Stimulated activated CD4-positive, alpha-beta T cell treated with anti-CD3 and anti-CD28 coated beads, Interleukin-12 subunit alpha, Interleukin-12 subunit beta, amount 100 ng/mL, for 24 hours (primary cell): ENCODE measurements at regions not wholly inside any gene's neighbourhood (a gene's known extent, or its start where the extent isn't known, plus 50 kb on each side); places are given as distances from the start of the nearest gene placed in this dataset.

Experiments used
- DNase-seq, 2 experiments: peaks; one replicate each; pipeline ENCODE4 v3.0.0-alpha.2; 2020; ENCODE audit warnings: low read depth in 2 of 2

GRCh38 chr13:44054525-44054924 is 174.8 kb downstream of the LACC1 start:
- DNase-seq, result no peak

- peak in 1 of 2 experiments; percentile 4 for DNase-seq
These were observed 176.0 kb downstream of the LACC1 start for GRCh38 chr13:44055681-44056080.

- no peak for DNase-seq
These were observed 178.4 kb downstream of the LACC1 start for GRCh38 chr13:44058067-44058466.

- no peak for DNase-seq
These were observed 179.0 kb downstream of the LACC1 start for GRCh38 chr13:44058624-44059215.

- no peak for DNase-seq
These were observed 182.2 kb downstream of the LACC1 start for GRCh38 chr13:44061876-44062275.

GRCh38 chr13:44063467-44063866 is 183.8 kb downstream of the LACC1 start:
- no peak for DNase-seq

- no peak for DNase-seq
These were observed 184.2 kb downstream of the LACC1 start for GRCh38 chr13:44063881-44064280.

- DNase-seq, result no peak
These were observed 184.7 kb downstream of the LACC1 start for GRCh38 chr13:44064357-44064756.

- no peak for DNase-seq
These were observed 188.5 kb downstream of the LACC1 start for GRCh38 chr13:44068169-44068568.

GRCh38 chr13:44068737-44069136 is 189.0 kb downstream of the LACC1 start:
- DNase-seq, result no peak

- DNase-seq, result no peak
These were observed 192.8 kb downstream of the LACC1 start for GRCh38 chr13:44072536-44072935.

GRCh38 chr13:44074611-44075010 is 194.9 kb downstream of the LACC1 start:
- no peak for DNase-seq

- DNase-seq, result no peak
These were observed 195.4 kb downstream of the LACC1 start for GRCh38 chr13:44075113-44075512.

GRCh38 chr13:44078806-44079376 is 199.2 kb downstream of the LACC1 start:
- DNase-seq, result no peak

- DNase-seq, result no peak
These were observed 199.9 kb downstream of the LACC1 start for GRCh38 chr13:44079413-44080205.

GRCh38 chr13:44084146-44084545 is 204.4 kb downstream of the LACC1 start:
- no peak for DNase-seq

GRCh38 chr13:44086389-44086788 is 206.7 kb downstream of the LACC1 start:
- DNase-seq, result no peak

GRCh38 chr13:44088411-44088810 is 208.7 kb downstream of the LACC1 start:
- no peak for DNase-seq

- no peak for DNase-seq
These were observed 209.3 kb downstream of the LACC1 start for GRCh38 chr13:44088991-44089413.

GRCh38 chr13:44089452-44089851 is 209.7 kb downstream of the LACC1 start:
- DNase-seq, result no peak

GRCh38 chr13:44092078-44092970 is 212.6 kb downstream of the LACC1 start:
- DNase-seq, result no peak
